MCF 10A (cell line): ENCODE measurements at regions not wholly inside any gene's neighbourhood (a gene's known extent, or its start where the extent isn't known, plus 50 kb on each side); places are given as distances from the start of the nearest gene placed in this dataset.

Experiments used
- BruUV-seq: library from RNA; stranded (reverse); fragments of 400-500 nt; replicated peaks from 2 replicates; lab custom pipeline; 2021; lab: Mats Ljungman, UMichigan
- CTCF ChIA-PET: fragments of 300-600 bp; sonication (Branson Sonifier 250); formaldehyde crosslinking; extraction: SDS; loops from one replicate; lab custom pipeline; 2021; ENCODE audit warnings: antibody characterized with exemption, inconsistent platforms; lab: Yijun Ruan, JAX
- POLR2A ChIA-PET: fragments of 300-600, 350-650 bp; sonication (Branson Sonifier 250); formaldehyde crosslinking; extraction: SDS; loops from one replicate; lab custom pipeline; 2020; ENCODE audit warnings: antibody characterized with exemption, inconsistent platforms; lab: Yijun Ruan, JAX
- DNase-seq: peaks from one replicate; pipeline ENCODE4 v3.0.0-alpha.2; 2018; ENCODE audit not compliant: unreplicated experiment
- H3K27ac Mint-ChIP-seq: one replicate; pipeline ENCODE4 v1.8.0; 2022; ENCODE audit warnings: mild to moderate bottlenecking, low read depth, mixed read lengths; ENCODE audit not compliant: unreplicated experiment
- H3K27me3 Mint-ChIP-seq: one replicate; pipeline ENCODE4 v1.8.0; 2022; ENCODE audit warnings: mixed read lengths; ENCODE audit not compliant: insufficient read depth, unreplicated experiment
- H3K36me3 Mint-ChIP-seq: one replicate; pipeline ENCODE4 v1.8.0; 2022; ENCODE audit warnings: mild to moderate bottlenecking, moderate library complexity, mixed read lengths; ENCODE audit not compliant: insufficient read depth, unreplicated experiment
- H3K4me1 Mint-ChIP-seq: one replicate; pipeline ENCODE4 v1.8.0; 2022; ENCODE audit warnings: mixed read lengths; ENCODE audit not compliant: insufficient read depth, unreplicated experiment
- H3K4me3 Mint-ChIP-seq: one replicate; pipeline ENCODE4 v1.8.0; 2022; ENCODE audit warnings: mild to moderate bottlenecking, moderate library complexity, mixed read lengths; ENCODE audit not compliant: unreplicated experiment
- H3K9me3 Mint-ChIP-seq: one replicate; pipeline ENCODE4 v1.8.0; 2022; ENCODE audit warnings: mixed read lengths; ENCODE audit not compliant: unreplicated experiment
- intact Hi-C: fragments of 100-400 bp; cut with micrococcal nuclease; formaldehyde crosslinking; loops from 2 replicates; pipeline ENCODE4 v1.14.1; 2022
- TF ChIP-seq, protein P1 (sequence below): fragments of 200-600 bp; IDR thresholded peaks from one replicate; pipeline ENCODE4 v1.8.0; 2022; ENCODE audit warnings: antibody characterized with exemption, mild to moderate bottlenecking; ENCODE audit not compliant: unreplicated experiment

DNA sequence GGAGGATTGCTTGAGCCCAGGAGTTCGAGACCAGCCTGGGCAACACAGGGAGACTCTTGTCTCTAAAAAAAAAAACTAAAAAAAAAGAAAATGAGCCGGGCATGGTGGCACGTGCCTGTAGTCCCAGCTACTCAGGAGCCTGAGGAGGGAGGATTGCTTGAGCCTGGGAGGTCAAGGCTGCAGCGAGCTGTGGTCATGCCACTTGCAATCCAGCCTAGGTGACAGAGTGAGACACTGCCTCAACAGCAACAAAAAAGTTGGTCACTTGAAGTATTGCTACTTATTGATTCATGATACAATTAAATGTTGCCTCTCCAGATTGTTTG is 57.9 kb upstream of the CXADR start:
- peaks cover 7% of the 10 kb centered on the region for H3K4me1 Mint-ChIP-seq
- H3K27me3 Mint-ChIP-seq = no peaks in the 10 kb centered on the region
- no peak overlapping the region for H3K27ac Mint-ChIP-seq
- H3K4me3 Mint-ChIP-seq = peak overlapping the region; percentile 28
- no peak for DNase-seq
- CTCF ChIA-PET = interaction anchor here (0.7 kb wide), 1 partner anchor 54 kb away, joined by 5 read pairs; no protein-coding TSS in a partner anchor
- peaks cover 15% of the 10 kb centered on the region for H3K36me3 Mint-ChIP-seq
- TF ChIP-seq, protein P1, sequence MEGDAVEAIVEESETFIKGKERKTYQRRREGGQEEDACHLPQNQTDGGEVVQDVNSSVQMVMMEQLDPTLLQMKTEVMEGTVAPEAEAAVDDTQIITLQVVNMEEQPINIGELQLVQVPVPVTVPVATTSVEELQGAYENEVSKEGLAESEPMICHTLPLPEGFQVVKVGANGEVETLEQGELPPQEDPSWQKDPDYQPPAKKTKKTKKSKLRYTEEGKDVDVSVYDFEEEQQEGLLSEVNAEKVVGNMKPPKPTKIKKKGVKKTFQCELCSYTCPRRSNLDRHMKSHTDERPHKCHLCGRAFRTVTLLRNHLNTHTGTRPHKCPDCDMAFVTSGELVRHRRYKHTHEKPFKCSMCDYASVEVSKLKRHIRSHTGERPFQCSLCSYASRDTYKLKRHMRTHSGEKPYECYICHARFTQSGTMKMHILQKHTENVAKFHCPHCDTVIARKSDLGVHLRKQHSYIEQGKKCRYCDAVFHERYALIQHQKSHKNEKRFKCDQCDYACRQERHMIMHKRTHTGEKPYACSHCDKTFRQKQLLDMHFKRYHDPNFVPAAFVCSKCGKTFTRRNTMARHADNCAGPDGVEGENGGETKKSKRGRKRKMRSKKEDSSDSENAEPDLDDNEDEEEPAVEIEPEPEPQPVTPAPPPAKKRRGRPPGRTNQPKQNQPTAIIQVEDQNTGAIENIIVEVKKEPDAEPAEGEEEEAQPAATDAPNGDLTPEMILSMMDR = no peak
- intact Hi-C loops = loop anchor here (2.0 kb wide), 1 partner anchor 58 kb away; the partner anchor contains the start of gene CXADR
- POLR2A ChIA-PET = interaction anchor here (1.0 kb wide), 1 partner anchor 24 kb away, joined by 3 read pairs; no protein-coding TSS in a partner anchor
- H3K9me3 Mint-ChIP-seq = no peaks in the 10 kb centered on the region
- BruUV-seq = no TSS peak

DNA sequence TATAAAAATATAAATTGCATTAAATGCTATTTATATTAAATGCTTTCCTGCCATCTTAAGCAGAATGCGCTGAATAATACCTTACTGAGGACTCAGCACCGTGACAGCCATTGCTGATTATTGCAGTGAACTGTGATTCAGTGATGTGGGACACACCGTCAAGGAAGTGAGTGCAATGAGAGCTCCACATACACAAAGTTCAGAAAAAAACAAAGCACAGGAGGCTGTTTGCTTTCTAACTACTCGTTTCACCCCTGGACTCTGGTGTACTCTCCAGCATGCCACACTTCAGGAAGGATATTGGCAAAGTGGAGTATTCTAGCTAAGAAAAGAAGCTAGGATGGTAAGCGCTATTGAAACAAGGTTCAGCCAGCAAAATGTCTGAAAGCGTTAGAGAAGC is 57.4 kb upstream of the CXADR start:
- H3K4me1 Mint-ChIP-seq = peaks cover 7% of the 10 kb centered on the region
- TF ChIP-seq, protein P1 = no peak
- no peaks in the 10 kb centered on the region for H3K27me3 Mint-ChIP-seq
- DNase-seq = no peak
- POLR2A ChIA-PET = interaction anchor here (0.7 to 1.0 kb wide), 2 partner anchors 9 to 23 kb away, joined by 3 read pairs; no protein-coding TSS in a partner anchor
- no TSS peak for BruUV-seq
- H3K9me3 Mint-ChIP-seq = no peaks in the 10 kb centered on the region
- CTCF ChIA-PET = interaction anchor here (0.7 to 0.8 kb wide), 2 partner anchors 54 to 57 kb away, joined by 3 to 5 read pairs; no protein-coding TSS in a partner anchor
- peaks cover 15% of the 10 kb centered on the region for H3K36me3 Mint-ChIP-seq
- H3K4me3 Mint-ChIP-seq = no peak overlapping the region
- intact Hi-C loops = loop anchor here (2.0 kb wide), 1 partner anchor 57 kb away; the partner anchor contains the start of gene CXADR
- H3K27ac Mint-ChIP-seq = no peak overlapping the region

DNA sequence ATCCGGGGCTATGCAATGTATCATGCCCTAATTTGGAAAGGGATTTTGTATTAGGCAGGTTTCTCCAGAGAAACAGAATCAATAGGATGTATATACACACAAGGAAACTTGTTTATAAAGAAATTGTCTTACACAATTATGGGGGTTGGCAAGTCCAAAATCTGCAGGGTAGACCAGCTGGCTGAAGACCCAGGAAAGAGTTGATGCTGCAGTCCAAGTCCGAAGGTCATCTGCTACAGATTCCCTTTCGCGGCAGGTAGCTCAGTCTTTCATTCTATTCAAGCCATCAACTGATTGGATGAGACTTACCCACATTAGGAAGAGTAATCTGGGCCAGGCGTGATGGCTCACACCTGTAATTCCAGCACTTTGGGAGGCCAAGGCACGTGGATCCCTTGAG is 54.6 kb upstream of the CXADR start:
- TF ChIP-seq, protein P1 = no peak
- POLR2A ChIA-PET = no interaction called here
- DNase-seq = no peak
- peaks cover 15% of the 10 kb centered on the region for H3K36me3 Mint-ChIP-seq
- H3K27ac Mint-ChIP-seq = no peak overlapping the region
- H3K4me1 Mint-ChIP-seq = peaks cover 12% of the 10 kb centered on the region
- no peaks in the 10 kb centered on the region for H3K27me3 Mint-ChIP-seq
- CTCF ChIA-PET = no interaction called here
- no peak overlapping the region for H3K4me3 Mint-ChIP-seq
- intact Hi-C loops = no loop called here
- BruUV-seq = no TSS peak
- no peaks in the 10 kb centered on the region for H3K9me3 Mint-ChIP-seq

DNA sequence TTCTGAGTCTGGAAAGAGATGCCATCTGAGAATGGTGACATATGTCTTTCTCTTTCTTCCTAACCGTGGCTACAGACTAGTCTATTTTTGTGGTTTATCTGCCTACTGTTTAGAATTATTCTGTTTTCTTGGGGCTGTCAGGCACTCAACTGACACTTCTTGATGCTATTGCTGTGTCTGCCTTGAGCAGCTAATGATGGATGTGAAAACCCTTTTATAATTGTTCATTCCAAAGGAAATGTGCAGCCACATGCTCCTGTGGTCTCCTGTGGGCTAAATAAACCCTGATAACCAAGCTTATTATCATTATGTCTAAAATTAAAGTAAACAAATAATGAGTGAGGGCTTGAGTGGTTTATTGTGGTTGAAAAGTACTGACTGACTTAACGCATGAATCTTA is 52.7 kb upstream of the CXADR start:
- ChIA-PET CTCF (interaction anchor here (0.7 to 1.6 kb wide), 3 partner anchors 19 to 72 kb away, joined by 3 to 9 read pairs (median 3); partner anchors contain the start of gene CXADR), POLR2A (interaction anchor here (0.6 to 1.8 kb wide), 7 partner anchors 9 to 78 kb away, joined by 3 to 14 read pairs (median 6); partner anchors contain the start of gene CXADR)
- no peaks in the 10 kb centered on the region for H3K27me3 Mint-ChIP-seq
- H3K36me3 Mint-ChIP-seq = no peaks in the 10 kb centered on the region
- no peak overlapping the region for H3K4me3 Mint-ChIP-seq
- BruUV-seq = no TSS peak
- TF ChIP-seq, protein P1 = no peak
- intact Hi-C loops = no loop called here
- H3K27ac Mint-ChIP-seq = no peak overlapping the region
- DNase-seq = no peak
- peaks cover 19% of the 10 kb centered on the region for H3K4me1 Mint-ChIP-seq
- H3K9me3 Mint-ChIP-seq = no peaks in the 10 kb centered on the region
